HFF-Myc (cell line): ENCODE measurements at regions not wholly inside any gene's neighbourhood (a gene's known extent, or its start where the extent isn't known, plus 50 kb on each side); places are given as distances from the start of the nearest gene placed in this dataset.

Source experiments
- DNase-seq: peaks from one replicate; pipeline ENCODE4 v3.0.0-alpha.2; 2011; ENCODE audit warnings: low read depth; ENCODE audit errors: extremely low read depth
- H3K4me3 ChIP-seq: replicated peaks from 2 replicates; pipeline ENCODE4 v1.5.1; 2011; ENCODE audit warnings: low read depth, mild to moderate bottlenecking, control low read depth, low read length
- TF ChIP-seq, protein P1 (sequence below): IDR thresholded peaks from 2 replicates; pipeline ENCODE4 v1.5.1; 2012; ENCODE audit warnings: mild to moderate bottlenecking, low read depth, low read length, control low read depth; ENCODE audit errors: missing control alignments

DNA sequence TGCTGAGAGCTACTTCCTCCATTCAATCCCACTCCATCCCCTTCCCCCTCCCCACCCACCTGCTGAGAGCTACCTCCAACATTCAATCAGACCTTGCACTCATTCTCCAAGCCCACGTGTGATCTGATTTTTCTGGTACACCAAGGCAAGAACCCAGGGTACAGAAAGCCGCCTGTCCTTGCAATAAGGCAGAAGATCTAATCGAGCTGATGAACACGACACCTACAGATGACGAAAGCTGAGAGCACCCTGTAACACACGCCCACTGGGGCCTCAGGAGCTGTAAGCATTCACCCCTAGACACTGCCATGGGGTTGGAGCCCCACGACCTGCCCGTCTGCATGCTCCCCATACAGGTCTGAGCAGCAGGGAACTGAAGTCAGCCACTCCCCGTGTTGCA, 58.3 kb downstream of the TRIML1 start:
- H3K4me3 ChIP-seq, result no peak overlapping the region
- TF ChIP-seq, protein P1, sequence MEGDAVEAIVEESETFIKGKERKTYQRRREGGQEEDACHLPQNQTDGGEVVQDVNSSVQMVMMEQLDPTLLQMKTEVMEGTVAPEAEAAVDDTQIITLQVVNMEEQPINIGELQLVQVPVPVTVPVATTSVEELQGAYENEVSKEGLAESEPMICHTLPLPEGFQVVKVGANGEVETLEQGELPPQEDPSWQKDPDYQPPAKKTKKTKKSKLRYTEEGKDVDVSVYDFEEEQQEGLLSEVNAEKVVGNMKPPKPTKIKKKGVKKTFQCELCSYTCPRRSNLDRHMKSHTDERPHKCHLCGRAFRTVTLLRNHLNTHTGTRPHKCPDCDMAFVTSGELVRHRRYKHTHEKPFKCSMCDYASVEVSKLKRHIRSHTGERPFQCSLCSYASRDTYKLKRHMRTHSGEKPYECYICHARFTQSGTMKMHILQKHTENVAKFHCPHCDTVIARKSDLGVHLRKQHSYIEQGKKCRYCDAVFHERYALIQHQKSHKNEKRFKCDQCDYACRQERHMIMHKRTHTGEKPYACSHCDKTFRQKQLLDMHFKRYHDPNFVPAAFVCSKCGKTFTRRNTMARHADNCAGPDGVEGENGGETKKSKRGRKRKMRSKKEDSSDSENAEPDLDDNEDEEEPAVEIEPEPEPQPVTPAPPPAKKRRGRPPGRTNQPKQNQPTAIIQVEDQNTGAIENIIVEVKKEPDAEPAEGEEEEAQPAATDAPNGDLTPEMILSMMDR, result no peak
- DNase-seq, result no peak

DNA sequence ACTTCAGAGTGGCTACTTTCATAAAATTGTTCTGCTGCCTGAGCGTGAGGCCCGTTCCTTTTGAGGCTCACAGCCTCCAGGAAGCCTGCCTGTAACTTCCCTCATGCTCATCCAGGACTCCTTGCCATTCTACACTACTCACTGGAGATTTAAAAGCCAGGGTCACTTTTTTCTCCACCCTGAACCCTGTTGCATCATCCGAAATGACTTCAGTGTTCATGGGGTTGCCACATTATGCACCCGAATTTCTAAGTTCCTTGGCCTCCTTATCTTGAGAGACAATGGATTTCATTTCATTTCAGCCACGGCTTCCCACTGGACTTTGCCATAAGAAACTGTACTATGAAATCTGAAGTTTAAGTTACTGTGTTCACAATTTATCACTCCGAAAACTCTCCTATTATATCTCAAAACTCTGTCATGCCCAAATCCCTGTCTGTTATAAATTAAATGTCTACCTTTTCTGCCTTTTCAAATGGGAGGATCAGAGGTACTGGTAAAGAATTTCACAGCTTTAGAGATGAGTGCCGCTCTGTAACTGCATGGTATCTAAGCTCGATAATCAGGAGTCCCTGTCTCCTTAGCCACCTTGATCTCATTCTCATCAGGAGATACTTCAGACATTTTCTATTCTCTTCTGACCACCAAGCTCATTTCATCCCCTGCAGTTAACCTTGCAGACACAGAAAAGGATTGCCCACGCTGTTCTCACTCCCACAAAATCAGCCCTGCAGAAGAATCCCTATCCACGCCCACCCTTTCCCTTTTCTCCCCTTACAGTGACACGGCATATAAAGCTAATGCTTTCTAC, 59.9 kb downstream of the TRIML1 start:
- DNase-seq, result no peak
- H3K4me3 ChIP-seq, result no peak overlapping the region
- TF ChIP-seq, protein P1, result no peak

DNA sequence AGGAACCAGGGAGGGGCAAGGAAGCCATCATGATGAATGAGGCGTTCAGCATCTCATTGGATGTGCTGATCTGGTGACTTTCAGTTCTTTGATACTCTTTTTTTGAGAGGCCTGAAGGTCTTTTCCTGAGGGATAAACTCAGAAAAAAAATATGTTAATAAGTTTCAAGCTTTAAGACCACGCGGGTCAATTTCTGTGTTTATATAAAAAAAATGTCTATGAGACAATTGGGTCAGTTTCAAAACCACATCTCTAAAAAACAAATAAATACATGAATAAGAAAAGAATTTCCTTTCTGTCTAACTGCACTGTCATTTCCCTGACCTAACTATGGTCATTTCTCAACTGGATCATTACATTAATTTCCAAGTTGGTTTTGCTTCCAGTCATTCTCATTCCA, 62.6 kb downstream of the TRIML1 start:
- H3K4me3 ChIP-seq, result no peak overlapping the region
- DNase-seq, result no peak
- TF ChIP-seq, protein P1, result no peak

DNA sequence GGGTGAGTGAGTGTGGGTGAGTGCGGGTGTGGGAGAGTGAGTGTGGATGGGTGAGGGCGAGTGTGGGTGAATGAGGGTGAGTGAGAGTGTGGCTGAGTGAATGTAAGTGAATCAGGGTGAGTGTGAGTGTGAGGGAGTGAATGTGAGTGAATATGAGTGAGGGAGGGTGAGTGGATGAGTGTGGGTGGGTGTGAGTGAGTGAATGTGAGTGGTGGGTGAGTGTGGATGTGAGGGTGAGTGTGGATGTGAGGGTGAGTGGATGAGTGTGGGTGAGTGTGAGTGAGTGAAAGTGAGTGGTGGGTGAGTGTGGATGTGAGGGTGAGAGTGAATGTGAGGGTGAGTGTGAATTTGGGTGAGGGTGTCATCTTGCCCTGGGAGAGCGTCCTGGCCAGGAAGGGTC, 67.5 kb downstream of the TRIML1 start:
- no peak for DNase-seq
- no peak overlapping the region for H3K4me3 ChIP-seq
- TF ChIP-seq, protein P1, result no peak

DNA sequence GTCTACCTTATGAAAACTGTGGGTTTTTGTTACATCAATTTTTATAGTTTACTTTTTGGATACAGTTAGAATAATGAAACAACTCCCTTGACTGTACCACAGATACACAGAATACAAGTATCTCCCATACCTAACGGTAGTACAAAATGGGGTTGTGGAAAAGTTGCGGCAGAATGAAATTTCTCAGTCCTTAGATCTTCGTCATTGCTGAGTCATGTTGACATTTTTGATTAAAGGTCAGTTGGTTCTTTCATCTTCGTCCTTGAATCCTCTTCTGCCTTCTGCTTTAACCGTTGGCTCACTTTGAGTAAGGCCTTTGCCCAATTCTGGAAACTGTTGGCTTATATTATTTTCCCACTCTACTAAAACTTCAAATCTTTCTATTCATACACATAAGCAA, 75.6 kb downstream of the TRIML1 start:
- TF ChIP-seq, protein P1, result no peak
- no peak for DNase-seq
- no peak overlapping the region for H3K4me3 ChIP-seq

DNA sequence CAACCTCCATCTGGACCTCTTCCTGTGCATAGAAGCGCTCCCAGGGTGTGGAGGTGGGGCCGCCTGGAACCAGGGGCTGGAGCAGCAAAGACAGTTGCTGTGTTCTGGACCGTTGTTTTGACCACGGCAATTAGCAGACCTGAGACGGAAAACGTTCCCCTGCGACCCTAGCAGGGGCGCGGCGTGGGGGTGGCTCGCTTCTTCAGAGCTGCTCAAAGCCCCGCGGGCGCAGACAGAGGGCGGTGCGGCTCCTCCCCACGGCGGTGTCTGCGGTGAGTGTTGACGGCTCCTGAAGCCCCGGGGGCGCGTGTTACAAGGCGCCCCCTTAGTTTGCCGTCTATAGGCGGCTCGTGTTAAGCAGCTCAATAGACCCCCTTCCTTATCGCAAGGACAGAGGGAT, 79.2 kb downstream of the TRIML1 start:
- DNase-seq, result no peak
- TF ChIP-seq, protein P1, result no peak
- H3K4me3 ChIP-seq, result no peak overlapping the region

DNA sequence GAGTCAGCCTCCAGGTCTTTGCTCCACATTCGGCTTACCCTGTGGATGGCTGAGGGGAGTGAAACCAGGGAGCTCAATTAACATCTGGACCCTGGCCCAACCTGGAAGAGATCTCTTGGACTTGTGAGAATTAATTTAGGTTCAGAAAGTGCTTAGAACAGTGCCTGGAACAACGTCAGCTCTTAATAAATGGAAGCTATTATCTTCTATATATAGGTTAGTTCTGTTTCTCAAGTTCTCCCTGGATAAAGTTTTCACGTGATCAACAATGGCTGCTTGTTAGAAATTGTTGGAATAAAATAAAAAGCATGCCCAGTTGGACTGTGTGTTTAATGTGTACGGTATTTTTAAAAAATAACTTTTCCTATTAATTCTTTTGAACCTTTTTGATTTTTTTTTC, 80.8 kb downstream of the TRIML1 start:
- H3K4me3 ChIP-seq, result no peak overlapping the region
- TF ChIP-seq, protein P1, result no peak

More for the DNA sequence above, 80.8 kb downstream of the TRIML1 start:
- DNase-seq, result no peak
